ENCODE measurements at regions not wholly inside any gene's neighbourhood (a gene's known extent, or its start where the extent isn't known, plus 50 kb on each side); places are given as distances from the start of the nearest gene placed in this dataset.

DNA sequence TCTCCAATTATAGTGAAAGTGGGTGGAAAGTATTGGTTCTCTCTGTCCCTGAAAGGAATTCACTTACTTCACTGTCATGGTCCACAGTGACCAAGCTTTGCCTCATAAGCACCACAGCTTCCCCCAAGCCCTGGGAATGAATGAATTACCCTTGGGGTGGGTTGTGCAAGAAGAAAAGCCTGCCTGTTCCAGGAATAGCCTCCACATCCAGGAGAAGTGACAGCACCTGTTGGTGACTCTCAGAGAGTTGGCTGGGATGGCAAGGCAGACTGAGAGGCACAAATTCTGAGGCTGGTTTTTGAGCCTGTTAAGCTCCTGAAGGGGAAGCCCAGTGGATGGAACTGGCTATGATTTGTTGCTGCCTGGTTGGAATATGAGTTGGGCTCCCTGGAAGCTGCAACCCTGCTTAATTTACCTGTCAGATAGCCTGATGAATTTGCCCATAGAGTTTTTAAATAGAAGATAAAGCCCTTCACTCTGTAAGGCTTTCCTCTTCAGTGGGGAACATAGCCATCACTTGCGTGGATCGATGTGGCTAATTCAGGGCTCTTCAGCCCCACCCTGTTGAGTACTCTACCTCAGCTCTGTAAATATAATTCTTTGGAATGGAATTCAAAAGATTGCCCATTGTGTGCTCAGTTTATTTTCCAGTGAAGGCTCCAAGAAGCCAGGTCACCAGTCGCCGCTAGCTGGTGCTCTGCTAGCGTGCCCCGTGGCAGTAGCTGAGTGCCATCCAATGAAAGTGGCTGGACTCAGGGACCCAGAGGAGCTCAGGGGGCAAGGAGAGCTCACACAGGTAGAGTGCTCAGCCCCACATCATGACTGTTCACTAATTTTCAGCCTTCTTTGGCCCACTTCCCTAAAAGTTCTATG lies 479.3 kb downstream of the IRS1 start:
- TF ChIP-seq, protein P1, sequence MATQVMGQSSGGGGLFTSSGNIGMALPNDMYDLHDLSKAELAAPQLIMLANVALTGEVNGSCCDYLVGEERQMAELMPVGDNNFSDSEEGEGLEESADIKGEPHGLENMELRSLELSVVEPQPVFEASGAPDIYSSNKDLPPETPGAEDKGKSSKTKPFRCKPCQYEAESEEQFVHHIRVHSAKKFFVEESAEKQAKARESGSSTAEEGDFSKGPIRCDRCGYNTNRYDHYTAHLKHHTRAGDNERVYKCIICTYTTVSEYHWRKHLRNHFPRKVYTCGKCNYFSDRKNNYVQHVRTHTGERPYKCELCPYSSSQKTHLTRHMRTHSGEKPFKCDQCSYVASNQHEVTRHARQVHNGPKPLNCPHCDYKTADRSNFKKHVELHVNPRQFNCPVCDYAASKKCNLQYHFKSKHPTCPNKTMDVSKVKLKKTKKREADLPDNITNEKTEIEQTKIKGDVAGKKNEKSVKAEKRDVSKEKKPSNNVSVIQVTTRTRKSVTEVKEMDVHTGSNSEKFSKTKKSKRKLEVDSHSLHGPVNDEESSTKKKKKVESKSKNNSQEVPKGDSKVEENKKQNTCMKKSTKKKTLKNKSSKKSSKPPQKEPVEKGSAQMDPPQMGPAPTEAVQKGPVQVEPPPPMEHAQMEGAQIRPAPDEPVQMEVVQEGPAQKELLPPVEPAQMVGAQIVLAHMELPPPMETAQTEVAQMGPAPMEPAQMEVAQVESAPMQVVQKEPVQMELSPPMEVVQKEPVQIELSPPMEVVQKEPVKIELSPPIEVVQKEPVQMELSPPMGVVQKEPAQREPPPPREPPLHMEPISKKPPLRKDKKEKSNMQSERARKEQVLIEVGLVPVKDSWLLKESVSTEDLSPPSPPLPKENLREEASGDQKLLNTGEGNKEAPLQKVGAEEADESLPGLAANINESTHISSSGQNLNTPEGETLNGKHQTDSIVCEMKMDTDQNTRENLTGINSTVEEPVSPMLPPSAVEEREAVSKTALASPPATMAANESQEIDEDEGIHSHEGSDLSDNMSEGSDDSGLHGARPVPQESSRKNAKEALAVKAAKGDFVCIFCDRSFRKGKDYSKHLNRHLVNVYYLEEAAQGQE (IDR thresholded peaks at IDR 0.05) = no peak
- TF ChIP-seq, protein P2, sequence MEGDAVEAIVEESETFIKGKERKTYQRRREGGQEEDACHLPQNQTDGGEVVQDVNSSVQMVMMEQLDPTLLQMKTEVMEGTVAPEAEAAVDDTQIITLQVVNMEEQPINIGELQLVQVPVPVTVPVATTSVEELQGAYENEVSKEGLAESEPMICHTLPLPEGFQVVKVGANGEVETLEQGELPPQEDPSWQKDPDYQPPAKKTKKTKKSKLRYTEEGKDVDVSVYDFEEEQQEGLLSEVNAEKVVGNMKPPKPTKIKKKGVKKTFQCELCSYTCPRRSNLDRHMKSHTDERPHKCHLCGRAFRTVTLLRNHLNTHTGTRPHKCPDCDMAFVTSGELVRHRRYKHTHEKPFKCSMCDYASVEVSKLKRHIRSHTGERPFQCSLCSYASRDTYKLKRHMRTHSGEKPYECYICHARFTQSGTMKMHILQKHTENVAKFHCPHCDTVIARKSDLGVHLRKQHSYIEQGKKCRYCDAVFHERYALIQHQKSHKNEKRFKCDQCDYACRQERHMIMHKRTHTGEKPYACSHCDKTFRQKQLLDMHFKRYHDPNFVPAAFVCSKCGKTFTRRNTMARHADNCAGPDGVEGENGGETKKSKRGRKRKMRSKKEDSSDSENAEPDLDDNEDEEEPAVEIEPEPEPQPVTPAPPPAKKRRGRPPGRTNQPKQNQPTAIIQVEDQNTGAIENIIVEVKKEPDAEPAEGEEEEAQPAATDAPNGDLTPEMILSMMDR (IDR thresholded peaks at IDR 0.05; ENCODE audit: low read depth, low read length, missing input control) = no peak
- no peak for TF ChIP-seq YY1 (IDR thresholded peaks at IDR 0.05)
- TF ChIP-seq RAD21 (IDR thresholded peaks at IDR 0.05) = no peak
- TF ChIP-seq, protein P3, sequence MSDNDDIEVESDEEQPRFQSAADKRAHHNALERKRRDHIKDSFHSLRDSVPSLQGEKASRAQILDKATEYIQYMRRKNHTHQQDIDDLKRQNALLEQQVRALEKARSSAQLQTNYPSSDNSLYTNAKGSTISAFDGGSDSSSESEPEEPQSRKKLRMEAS (IDR thresholded peaks at IDR 0.05) = no peak
- no peak for TF ChIP-seq SP1 (IDR thresholded peaks at IDR 0.05)
- TF ChIP-seq HNF4A (conservative IDR thresholded peaks at IDR 0.05) = no peak
- TF ChIP-seq FOXA1 (IDR thresholded peaks at IDR 0.05) = no peak
- TF ChIP-seq JUND (IDR thresholded peaks at IDR 0.05) = no peak
- no peak for TF ChIP-seq EGR1 (IDR thresholded peaks at IDR 0.05; ENCODE audit: low read depth in 2 of 2)
- TF ChIP-seq, protein P4, sequence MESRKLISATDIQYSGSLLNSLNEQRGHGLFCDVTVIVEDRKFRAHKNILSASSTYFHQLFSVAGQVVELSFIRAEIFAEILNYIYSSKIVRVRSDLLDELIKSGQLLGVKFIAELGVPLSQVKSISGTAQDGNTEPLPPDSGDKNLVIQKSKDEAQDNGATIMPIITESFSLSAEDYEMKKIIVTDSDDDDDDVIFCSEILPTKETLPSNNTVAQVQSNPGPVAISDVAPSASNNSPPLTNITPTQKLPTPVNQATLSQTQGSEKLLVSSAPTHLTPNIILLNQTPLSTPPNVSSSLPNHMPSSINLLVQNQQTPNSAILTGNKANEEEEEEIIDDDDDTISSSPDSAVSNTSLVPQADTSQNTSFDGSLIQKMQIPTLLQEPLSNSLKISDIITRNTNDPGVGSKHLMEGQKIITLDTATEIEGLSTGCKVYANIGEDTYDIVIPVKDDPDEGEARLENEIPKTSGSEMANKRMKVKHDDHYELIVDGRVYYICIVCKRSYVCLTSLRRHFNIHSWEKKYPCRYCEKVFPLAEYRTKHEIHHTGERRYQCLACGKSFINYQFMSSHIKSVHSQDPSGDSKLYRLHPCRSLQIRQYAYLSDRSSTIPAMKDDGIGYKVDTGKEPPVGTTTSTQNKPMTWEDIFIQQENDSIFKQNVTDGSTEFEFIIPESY (IDR thresholded peaks at IDR 0.05) = no peak
- no peak for TF ChIP-seq TAF1 (conservative IDR thresholded peaks at IDR 0.05)
- TF ChIP-seq GABPA (IDR thresholded peaks at IDR 0.05 in 1 of 2, conservative IDR thresholded peaks at IDR 0.05 in 1 of 2) = no peak

All from liver (tissue), 3 donors.